Sigmoid colon (tissue), 6 donors: ENCODE measurements at regions not wholly inside any gene's neighbourhood (a gene's known extent, or its start where the extent isn't known, plus 50 kb on each side); places are given as distances from the start of the nearest gene placed in this dataset.
A peak's percentile ranks its signal among the peaks of the same experiment; 100 is the strongest.

Experiments used
- DNase-seq: peaks from one replicate; pipeline ENCODE4 v3.0.0-alpha.2; 2019
- H3K27ac ChIP-seq, 4 donors: fragments of 200-600 bp; sonication (generic); one replicate each; pipeline ENCODE4 v1.5.1; 2016 to 2019; ENCODE audit warnings: mild to moderate bottlenecking in 1 of 4
- H3K27me3 ChIP-seq, 3 donors: fragments of 200-600 bp; sonication (generic); one replicate each; pipeline ENCODE4 v1.5.1; 2019; ENCODE audit warnings: mild to moderate bottlenecking in 1 of 3
- H3K36me3 ChIP-seq, 4 donors: fragments of 200-600 bp; sonication (generic); one replicate each; pipeline ENCODE4 v1.5.1; 2016 to 2019
- H3K4me1 ChIP-seq, 4 donors: fragments of 200-600 bp; sonication (generic); one replicate each; pipeline ENCODE4 v1.5.1; 2017 to 2019
- H3K4me3 ChIP-seq, 4 donors: fragments of 200-600 bp; sonication (generic); one replicate each; pipeline ENCODE4 v1.5.1; 2017 to 2019; ENCODE audit warnings: mild to moderate bottlenecking in 2 of 4, moderate library complexity in 1 of 4
- H3K9me3 ChIP-seq, 4 donors: fragments of 200-600 bp in 3 of 4; sonication (generic) in 3 of 4; one replicate each; pipeline versions ENCODE4 v1.5.1 to v1.6.1; 2013 to 2019
- CTCF ChIP-seq, 4 experiments: fragments of 450-650 bp in 3 of 4; fragments of 200-600 bp in 1 of 4; IDR thresholded peaks; one replicate each; pipeline ENCODE4 v1.5.1; 2016 to 2019; ENCODE audit warnings: antibody characterized with exemption in 4 of 4, mild to moderate bottlenecking in 3 of 4, moderate library complexity in 2 of 4
- EP300 ChIP-seq, 4 donors: sonication (generic); formaldehyde crosslinking; IDR thresholded peaks; one replicate each; pipeline ENCODE4 v1.6.1; 2017; ENCODE audit warnings: antibody characterized with exemption in 4 of 4
- POLR2A ChIP-seq, 2 donors: fragments of 450-650 bp; IDR thresholded peaks; one replicate each; pipeline ENCODE4 v1.6.1; 2016; ENCODE audit warnings: antibody characterized with exemption in 2 of 2, mild to moderate bottlenecking in 2 of 2, moderate library complexity in 2 of 2
- POLR2AphosphoS5 ChIP-seq, 4 donors: sonication (generic); formaldehyde crosslinking; IDR thresholded peaks; one replicate each; pipeline ENCODE4 v1.6.1; 2017; ENCODE audit warnings: antibody characterized with exemption in 4 of 4
- WGBS, 2 donors: extraction: QIAGEN DNeasy Blood & Tissue Kit; methylation state at CpG; one replicate each; pipeline ENCODE4 v1.1.7; 2013; 5-methylcytosine and 5-hydroxymethylcytosine counted together
- intact Hi-C: fragments of 100-400 bp; cut with DNase I; formaldehyde crosslinking; loops from one replicate; pipeline ENCODE4 v1.15.1; 2023
- donor health status: healthy with polysubstance abuse.
- donor health status: healthy.

- H3K4me1 ChIP-seq = peaks cover 0 to 4% (median 0%) of the 10 kb centered on the region in 4 donors
- no peak for TF ChIP-seq EP300 (IDR thresholded peaks at IDR 0.05)
- TF ChIP-seq POLR2AphosphoS5 (IDR thresholded peaks at IDR 0.05) = peak in 2 of 4 donors; percentile 9 to 18
- no peak for TF ChIP-seq POLR2A (IDR thresholded peaks at IDR 0.05)
- TF ChIP-seq CTCF (IDR thresholded peaks at IDR 0.05) = no peak
These were observed 569.6 kb downstream of the EBF1 start for GRCh38 chr5:158530115-158530514.

GRCh38 chr5:158529454-158529853 lies 570.3 kb downstream of the EBF1 start:
- H3K9me3 ChIP-seq = no peaks in the 10 kb centered on the region
- H3K36me3 ChIP-seq = no peaks in the 10 kb centered on the region
- no peak overlapping the region for H3K4me3 ChIP-seq
- WGBS, 2 donors = 75 to 88% methylated on average over 5 of the region's 5 CpGs
- intact Hi-C loops = no loop called here
- H3K4me1 ChIP-seq = peaks cover 0 to 4% (median 0%) of the 10 kb centered on the region in 4 donors
- TF ChIP-seq POLR2A (IDR thresholded peaks at IDR 0.05) = no peak
- TF ChIP-seq CTCF (IDR thresholded peaks at IDR 0.05) = no peak
- TF ChIP-seq EP300 (IDR thresholded peaks at IDR 0.05) = no peak
- no peak for TF ChIP-seq POLR2AphosphoS5 (IDR thresholded peaks at IDR 0.05)
- no peak for DNase-seq
- peak overlapping the region in 1 of 4 donors; percentile 9 for H3K27ac ChIP-seq
- H3K27me3 ChIP-seq = no peaks in the 10 kb centered on the region

More at GRCh38 chr5:158530115-158530514, 569.6 kb downstream of the EBF1 start:
- DNase-seq = no peak
- no peaks in the 10 kb centered on the region for H3K27me3 ChIP-seq
- H3K9me3 ChIP-seq = no peaks in the 10 kb centered on the region
- no peak overlapping the region for H3K27ac ChIP-seq
- H3K36me3 ChIP-seq = no peaks in the 10 kb centered on the region
- intact Hi-C loops = no loop called here
- H3K4me3 ChIP-seq = no peak overlapping the region

GRCh38 chr5:158525663-158526062 lies 574.1 kb downstream of the EBF1 start:
- TF ChIP-seq POLR2A (IDR thresholded peaks at IDR 0.05) (no peak), CTCF (IDR thresholded peaks at IDR 0.05) (no peak), POLR2AphosphoS5 (IDR thresholded peaks at IDR 0.05) (no peak), EP300 (IDR thresholded peaks at IDR 0.05) (no peak)
- Histone ChIP-seq H3K27ac (no peak overlapping the region), H3K4me3 (no peak overlapping the region), H3K9me3 (no peaks in the 10 kb centered on the region), H3K27me3 (no peaks in the 10 kb centered on the region), H3K36me3 (no peaks in the 10 kb centered on the region), H3K4me1 (no peaks in the 10 kb centered on the region)
- 68 to 88% methylated on average over 4 of the region's 4 CpGs for WGBS, 2 donors
- intact Hi-C loops = no loop called here
- no peak for DNase-seq

- intact Hi-C loops = no loop called here
- no peak for DNase-seq
- no peaks in the 10 kb centered on the region for H3K27me3 ChIP-seq
- no peak overlapping the region for H3K27ac ChIP-seq
- no peaks in the 10 kb centered on the region for H3K4me1 ChIP-seq
- no peaks in the 10 kb centered on the region for H3K9me3 ChIP-seq
- H3K4me3 ChIP-seq = no peak overlapping the region
- TF ChIP-seq EP300 (IDR thresholded peaks at IDR 0.05) = no peak
- no peak for TF ChIP-seq POLR2AphosphoS5 (IDR thresholded peaks at IDR 0.05)
- TF ChIP-seq POLR2A (IDR thresholded peaks at IDR 0.05) = no peak
- TF ChIP-seq CTCF (IDR thresholded peaks at IDR 0.05) = no peak
- H3K36me3 ChIP-seq = no peaks in the 10 kb centered on the region
These were observed 575.6 kb downstream of the EBF1 start for GRCh38 chr5:158524070-158524469.

- Histone ChIP-seq H3K36me3 (no peaks in the 10 kb centered on the region), H3K9me3 (no peaks in the 10 kb centered on the region), H3K27ac (peak overlapping the region in 2 of 4 donors; percentile 2 to 44), H3K4me3 (no peak overlapping the region), H3K27me3 (no peaks in the 10 kb centered on the region), H3K4me1 (no peaks in the 10 kb centered on the region)
- TF ChIP-seq POLR2AphosphoS5 (IDR thresholded peaks at IDR 0.05) = peak in 2 of 4 donors; percentile 5 to 7
- no peak for TF ChIP-seq EP300 (IDR thresholded peaks at IDR 0.05)
- peak; percentile 75 for DNase-seq
- intact Hi-C loops = no loop called here
- 18 to 30% methylated on average over 2 of the region's 2 CpGs for WGBS, 2 donors
These were observed 576.9 kb downstream of the EBF1 start for GRCh38 chr5:158522776-158523175.
